OCI-LY1 (cell line): ENCODE measurements at regions not wholly inside any gene's neighbourhood (a gene's known extent, or its start where the extent isn't known, plus 50 kb on each side); places are given as distances from the start of the nearest gene placed in this dataset.

ENCODE experiments used
- H2AFZ ChIP-seq: fragments of 200-600 bp; sonication (generic), shearing (Covaris generic); 2 replicates; pipeline ENCODE4 v1.6.0; 2014; ENCODE audit warnings: antibody characterized with exemption, mild to moderate bottlenecking, low read length
- H3F3A ChIP-seq: fragments of 200-600 bp; sonication (generic), shearing (Covaris generic); 2 replicates; pipeline ENCODE4 v1.6.0; 2014; ENCODE audit warnings: mild to moderate bottlenecking, antibody characterized with exemption, low read length, moderate library complexity; ENCODE audit not compliant: insufficient read depth
- H3K27ac ChIP-seq: fragments of 200-600 bp; sonication (generic); 2 replicates; pipeline ENCODE4 v1.5.1; 2014; ENCODE audit warnings: low read length, mixed run types, mild to moderate bottlenecking, low read depth; ENCODE audit not compliant: poor library complexity, severe bottlenecking
- H3K27me3 ChIP-seq: fragments of 200-600 bp; sonication (generic); 2 replicates; pipeline ENCODE4 v1.6.0; 2014; ENCODE audit warnings: antibody characterized with exemption, mild to moderate bottlenecking, low read length, moderate library complexity; ENCODE audit not compliant: insufficient read depth
- H3K36me3 ChIP-seq: fragments of 200-600 bp; sonication (generic); 2 replicates; pipeline ENCODE4 v1.6.1; 2014; ENCODE audit warnings: mild to moderate bottlenecking, antibody characterized with exemption, low read length, moderate library complexity, mixed read lengths; ENCODE audit not compliant: insufficient read depth
- H3K4me1 ChIP-seq: fragments of 200-600 bp; sonication (generic); 2 replicates; pipeline ENCODE4 v1.5.1; 2014; ENCODE audit warnings: mild to moderate bottlenecking, low read length, moderate library complexity; ENCODE audit not compliant: insufficient read depth, severe bottlenecking
- H3K4me2 ChIP-seq: fragments of 200-600 bp; sonication (generic), shearing (Covaris generic); 2 replicates; pipeline ENCODE4 v1.6.1; 2014; ENCODE audit warnings: low read length
- H3K4me3 ChIP-seq: fragments of 200-600 bp; sonication (generic); 2 replicates; pipeline ENCODE4 v1.5.1; 2014; ENCODE audit warnings: low read length, low read depth, mild to moderate bottlenecking, mixed read lengths; ENCODE audit not compliant: poor library complexity, severe bottlenecking
- H3K79me2 ChIP-seq: fragments of 200-600 bp; shearing (Covaris generic); 2 replicates; pipeline ENCODE4 v1.6.1; 2016; ENCODE audit warnings: mixed run types, low read length, mixed read lengths; ENCODE audit not compliant: insufficient read depth
- H3K9ac ChIP-seq: fragments of 200-600 bp; sonication (generic), shearing (Covaris generic); 2 replicates; pipeline ENCODE4 v1.6.1; 2014; ENCODE audit warnings: mild to moderate bottlenecking, low read length, mixed read lengths
- H3K9me2 ChIP-seq: fragments of 200-600 bp; sonication (generic), shearing (Covaris generic); 2 replicates; pipeline ENCODE4 v1.6.1; 2014; ENCODE audit warnings: low read depth, mild to moderate bottlenecking, low read length, mixed read lengths
- H3K9me3 ChIP-seq: fragments of 200-600 bp; shearing (Covaris generic); 2 replicates; pipeline ENCODE4 v1.6.1; 2014; ENCODE audit warnings: low read length, mixed read lengths
- H4K20me1 ChIP-seq: fragments of 200-600 bp; sonication (generic), shearing (Covaris generic); 2 replicates; pipeline ENCODE4 v1.6.0; 2016; ENCODE audit warnings: mild to moderate bottlenecking, low read length; ENCODE audit not compliant: insufficient read depth
- EZH2 ChIP-seq: fragments of 200-600 bp; sonication (generic), shearing (Covaris generic); IDR thresholded peaks from 2 replicates; pipeline ENCODE4 v1.8.0; 2017; ENCODE audit warnings: borderline replicate concordance, mixed run types, mild to moderate bottlenecking, antibody characterized with exemption, low read length, moderate library complexity, mixed read lengths
- TF ChIP-seq, protein P1 (sequence below): fragments of 200-600 bp; sonication (generic), shearing (Covaris generic); IDR thresholded peaks from 2 replicates; pipeline ENCODE4 v1.5.1; 2017; ENCODE audit warnings: mild to moderate bottlenecking, antibody characterized with exemption, low read length, moderate library complexity, mixed read lengths

DNA sequence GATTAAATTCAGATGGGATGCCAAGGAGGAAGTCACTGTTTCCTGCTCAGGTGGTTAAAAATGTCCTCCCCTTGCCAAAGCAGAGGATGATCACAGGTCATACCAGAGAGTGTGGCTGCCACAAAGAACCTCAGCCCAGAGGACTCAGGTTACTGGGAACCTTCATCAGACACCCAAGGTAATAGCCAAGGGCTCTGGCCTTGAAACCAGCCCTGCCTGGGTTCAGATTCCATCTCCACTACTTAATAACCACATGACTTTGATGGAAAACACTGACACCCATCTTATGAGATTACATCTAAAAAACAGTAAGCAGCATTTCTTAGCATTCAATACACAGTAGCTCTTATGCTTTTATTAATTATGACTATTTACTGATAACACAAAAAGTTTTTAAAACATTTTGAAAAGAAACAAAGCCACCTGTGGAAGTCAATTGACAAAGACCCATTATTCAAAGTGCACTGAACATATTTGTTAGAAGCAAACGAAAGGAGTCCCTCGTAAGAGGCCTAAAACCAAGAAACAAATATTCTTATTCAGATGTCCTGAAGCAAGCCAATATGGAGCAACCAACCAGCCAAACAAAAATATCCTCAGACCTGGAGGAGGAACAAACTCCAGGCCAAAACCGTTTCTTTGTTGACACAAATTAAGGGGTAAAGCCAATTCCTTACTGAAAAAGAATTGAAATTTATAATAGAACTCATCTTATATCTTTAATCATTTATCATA, 241.5 kb downstream of the RNF152 start:
- Histone ChIP-seq H3K9me3 (no peaks in the 10 kb centered on the region), H3K4me3 (no peak overlapping the region), H3K9me2 (no peaks in the 10 kb centered on the region), H3F3A (no peaks in the 10 kb centered on the region), H3K4me1 (no peaks in the 10 kb centered on the region), H2AFZ (no peak overlapping the region), H3K36me3 (no peaks in the 10 kb centered on the region), H3K79me2 (no peaks in the 10 kb centered on the region), H3K27me3 (no peaks in the 10 kb centered on the region), H3K9ac (no peak overlapping the region), H4K20me1 (no peaks in the 10 kb centered on the region), H3K4me2 (no peak overlapping the region), H3K27ac (no peak overlapping the region)
- TF ChIP-seq EZH2 = no peak
- TF ChIP-seq, protein P1, sequence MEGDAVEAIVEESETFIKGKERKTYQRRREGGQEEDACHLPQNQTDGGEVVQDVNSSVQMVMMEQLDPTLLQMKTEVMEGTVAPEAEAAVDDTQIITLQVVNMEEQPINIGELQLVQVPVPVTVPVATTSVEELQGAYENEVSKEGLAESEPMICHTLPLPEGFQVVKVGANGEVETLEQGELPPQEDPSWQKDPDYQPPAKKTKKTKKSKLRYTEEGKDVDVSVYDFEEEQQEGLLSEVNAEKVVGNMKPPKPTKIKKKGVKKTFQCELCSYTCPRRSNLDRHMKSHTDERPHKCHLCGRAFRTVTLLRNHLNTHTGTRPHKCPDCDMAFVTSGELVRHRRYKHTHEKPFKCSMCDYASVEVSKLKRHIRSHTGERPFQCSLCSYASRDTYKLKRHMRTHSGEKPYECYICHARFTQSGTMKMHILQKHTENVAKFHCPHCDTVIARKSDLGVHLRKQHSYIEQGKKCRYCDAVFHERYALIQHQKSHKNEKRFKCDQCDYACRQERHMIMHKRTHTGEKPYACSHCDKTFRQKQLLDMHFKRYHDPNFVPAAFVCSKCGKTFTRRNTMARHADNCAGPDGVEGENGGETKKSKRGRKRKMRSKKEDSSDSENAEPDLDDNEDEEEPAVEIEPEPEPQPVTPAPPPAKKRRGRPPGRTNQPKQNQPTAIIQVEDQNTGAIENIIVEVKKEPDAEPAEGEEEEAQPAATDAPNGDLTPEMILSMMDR = no peak

DNA sequence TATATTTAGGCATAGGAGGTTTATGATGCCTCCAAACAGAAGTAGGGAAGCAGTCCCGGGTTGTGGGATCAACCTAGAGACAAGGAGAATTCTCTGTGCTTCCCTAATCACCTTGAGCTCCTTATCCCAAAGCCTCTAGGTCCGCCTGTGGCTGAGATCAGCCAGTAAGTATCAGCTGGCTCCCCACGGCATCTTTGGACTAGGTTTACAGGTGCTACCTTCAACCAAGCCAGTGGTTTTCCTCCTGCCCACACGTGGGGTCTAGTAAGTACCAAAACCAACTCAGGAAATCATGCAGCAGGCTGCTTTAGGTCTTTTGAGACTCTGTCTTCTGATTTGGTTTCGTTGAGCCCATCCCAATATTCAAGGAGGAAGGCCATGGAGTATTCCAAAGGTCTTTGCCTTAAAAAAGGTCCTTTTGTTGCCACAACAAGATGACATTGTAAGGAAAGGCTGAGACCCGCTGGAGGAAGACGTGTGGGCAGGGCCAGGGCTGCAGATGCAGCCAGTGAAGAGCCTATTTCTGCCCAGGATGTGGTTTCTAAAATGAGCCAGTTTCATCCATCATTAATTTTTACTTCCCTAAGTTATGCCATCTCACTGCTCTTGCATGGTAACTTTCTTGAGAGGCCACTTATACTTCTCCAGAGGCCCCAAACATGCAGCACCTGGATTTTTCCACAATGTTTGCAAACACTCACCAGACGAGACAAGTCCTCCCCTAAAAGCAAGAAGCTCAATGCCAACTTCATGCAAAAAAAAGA, 248.7 kb downstream of the RNF152 start:
- Histone ChIP-seq H3K9me3 (no peaks in the 10 kb centered on the region), H4K20me1 (no peaks in the 10 kb centered on the region), H3K79me2 (no peaks in the 10 kb centered on the region), H3K4me1 (no peaks in the 10 kb centered on the region), H3K9ac (no peak overlapping the region), H3K36me3 (no peaks in the 10 kb centered on the region), H3K9me2 (no peaks in the 10 kb centered on the region), H3K27ac (no peak overlapping the region), H3K4me3 (no peak overlapping the region), H2AFZ (no peak overlapping the region), H3K4me2 (no peak overlapping the region), H3F3A (no peaks in the 10 kb centered on the region), H3K27me3 (no peaks in the 10 kb centered on the region)
- TF ChIP-seq, protein P1 = no peak
- TF ChIP-seq EZH2 = no peak

- no peaks in the 10 kb centered on the region for H3K9me3 ChIP-seq
- no peaks in the 10 kb centered on the region for H3K4me1 ChIP-seq
- H4K20me1 ChIP-seq = no peaks in the 10 kb centered on the region
- H3K79me2 ChIP-seq = no peaks in the 10 kb centered on the region
- H3F3A ChIP-seq = no peaks in the 10 kb centered on the region
- no peak overlapping the region for H3K27ac ChIP-seq
- H2AFZ ChIP-seq = no peak overlapping the region
- H3K4me2 ChIP-seq = no peak overlapping the region
- no peak overlapping the region for H3K9ac ChIP-seq
- no peaks in the 10 kb centered on the region for H3K36me3 ChIP-seq
- no peak for TF ChIP-seq EZH2
- TF ChIP-seq, protein P1 = no peak
- no peaks in the 10 kb centered on the region for H3K27me3 ChIP-seq
- no peaks in the 10 kb centered on the region for H3K9me2 ChIP-seq
- no peak overlapping the region for H3K4me3 ChIP-seq
Observed at GRCh38 chr18:61639886-61640285, 252.9 kb downstream of the RNF152 start.
